ENCODE measurements at regions not wholly inside any gene's neighbourhood (a gene's known extent, or its start where the extent isn't known, plus 50 kb on each side); places are given as distances from the start of the nearest gene placed in this dataset.
A peak's percentile ranks its signal among the peaks of the same experiment; 100 is the strongest.
"Not testable (repeated sequence)": the region's sequence is repeated elsewhere in the genome, so short reads cannot be mapped to it uniquely, and the experiment has no call there.

DNA sequence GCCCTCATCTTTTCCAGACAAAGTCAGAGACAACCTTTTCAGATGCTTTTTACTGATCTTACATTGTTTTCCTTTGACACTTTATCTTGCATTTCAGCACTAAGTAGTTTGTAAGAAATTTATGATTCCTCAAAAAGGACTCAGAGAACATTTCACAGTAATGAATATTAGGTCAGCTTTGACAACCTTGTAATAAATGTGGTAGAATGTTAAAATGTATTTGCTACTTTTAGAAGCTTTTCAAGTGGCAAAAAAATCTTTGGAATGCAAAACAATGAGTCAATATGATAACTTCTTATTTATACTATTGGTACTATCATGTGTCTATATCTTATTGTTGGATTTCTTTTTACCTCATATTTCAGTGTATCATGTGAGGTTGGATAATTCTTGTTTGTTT lies 146.2 kb upstream of the FAT4 start:
- Histone ChIP-seq H3K36me3 (ENCODE audit: control insufficient read depth, insufficient read depth, low read length) (no peaks in the 10 kb centered on the region), H3K27me3 (ENCODE audit: control insufficient read depth, insufficient read depth, low read length) (no peaks in the 10 kb centered on the region), H4K20me1 (ENCODE audit: control insufficient read depth, extremely low read depth, insufficient read depth, low read length) (no peaks in the 10 kb centered on the region), H3K9me3 (ENCODE audit: control insufficient read depth, insufficient read depth, low read depth, low read length) (no peaks in the 10 kb centered on the region), H3K4me3 (replicated peaks in 1 of 4; ENCODE audit: control extremely low read depth in 1 of 4, insufficient read depth in 1 of 4, low read depth in 3 of 4, low read length in 4 of 4) (no peak overlapping the region), H2AFZ (ENCODE audit: low read length) (no peak overlapping the region), H3K9ac (ENCODE audit: insufficient read depth, low read length) (no peak overlapping the region), H3K27ac (ENCODE audit: insufficient read depth, low read length) (no peak overlapping the region), H3K4me2 (ENCODE audit: extremely low read depth, insufficient read depth, low read length) (no peak overlapping the region), H3K4me1 (ENCODE audit: control insufficient read depth, extremely low read depth, insufficient read depth, low read length) (no peaks in the 10 kb centered on the region), H3K79me2 (ENCODE audit: control insufficient read depth, insufficient read depth, low read length) (no peaks in the 10 kb centered on the region)
- no peak for TF ChIP-seq CTCF (conservative IDR thresholded peaks at IDR 0.05 in 1 of 2, IDR thresholded peaks at IDR 0.05 in 1 of 2; ENCODE audit: low read depth in 1 of 2, low read length in 2 of 2)
- no peak for TF ChIP-seq EZH2 (IDR thresholded peaks at IDR 0.05; ENCODE audit: low read length, missing control alignments)
- peak in 1 of 2 donors; percentile 51 for DNase-seq (ENCODE audit: low read depth in 2 of 2)

- H2AFZ ChIP-seq (ENCODE audit: low read length); H3K9ac ChIP-seq (ENCODE audit: insufficient read depth, low read length); H3K27ac ChIP-seq (ENCODE audit: insufficient read depth, low read length); H3K9me3 ChIP-seq (ENCODE audit: control insufficient read depth, insufficient read depth, low read depth, low read length); H3K4me3 ChIP-seq (replicated peaks in 1 of 4; ENCODE audit: control extremely low read depth in 1 of 4, insufficient read depth in 1 of 4, low read depth in 3 of 4, low read length in 4 of 4); H4K20me1 ChIP-seq (ENCODE audit: control insufficient read depth, extremely low read depth, insufficient read depth, low read length); H3K4me2 ChIP-seq (ENCODE audit: extremely low read depth, insufficient read depth, low read length); H3K27me3 ChIP-seq (ENCODE audit: control insufficient read depth, insufficient read depth, low read length); H3K36me3 ChIP-seq (ENCODE audit: control insufficient read depth, insufficient read depth, low read length); DNase-seq (ENCODE audit: low read depth in 2 of 2); H3K4me1 ChIP-seq (ENCODE audit: control insufficient read depth, extremely low read depth, insufficient read depth, low read length); H3K79me2 ChIP-seq (ENCODE audit: control insufficient read depth, insufficient read depth, low read length): not testable (repeated sequence)
Observed at GRCh38 chr4:125166012-125166411, 148.7 kb upstream of the FAT4 start.

GRCh38 chr4:125159001-125159400 lies 155.8 kb upstream of the FAT4 start:
- H3K9ac ChIP-seq (ENCODE audit: insufficient read depth, low read length), result no peak overlapping the region
- H4K20me1 ChIP-seq (ENCODE audit: control insufficient read depth, extremely low read depth, insufficient read depth, low read length), result no peaks in the 10 kb centered on the region
- no peaks in the 10 kb centered on the region for H3K36me3 ChIP-seq (ENCODE audit: control insufficient read depth, insufficient read depth, low read length)
- no peak overlapping the region for H3K27ac ChIP-seq (ENCODE audit: insufficient read depth, low read length)
- TF ChIP-seq CTCF (conservative IDR thresholded peaks at IDR 0.05 in 1 of 2, IDR thresholded peaks at IDR 0.05 in 1 of 2; ENCODE audit: low read depth in 1 of 2, low read length in 2 of 2), result no peak
- no peak for TF ChIP-seq EZH2 (IDR thresholded peaks at IDR 0.05; ENCODE audit: low read length, missing control alignments)
- H3K4me2 ChIP-seq (ENCODE audit: extremely low read depth, insufficient read depth, low read length), result no peak overlapping the region
- H3K4me1 ChIP-seq (ENCODE audit: control insufficient read depth, extremely low read depth, insufficient read depth, low read length), result no peaks in the 10 kb centered on the region
- no peak overlapping the region for H3K4me3 ChIP-seq (replicated peaks in 1 of 4; ENCODE audit: control extremely low read depth in 1 of 4, insufficient read depth in 1 of 4, low read depth in 3 of 4, low read length in 4 of 4)
- H2AFZ ChIP-seq (ENCODE audit: low read length), result no peak overlapping the region
- H3K79me2 ChIP-seq (ENCODE audit: control insufficient read depth, insufficient read depth, low read length), result no peaks in the 10 kb centered on the region
- H3K9me3 ChIP-seq (ENCODE audit: control insufficient read depth, insufficient read depth, low read depth, low read length), result no peaks in the 10 kb centered on the region
- no peak for DNase-seq (ENCODE audit: low read depth in 2 of 2)
- no peaks in the 10 kb centered on the region for H3K27me3 ChIP-seq (ENCODE audit: control insufficient read depth, insufficient read depth, low read length)

DNA sequence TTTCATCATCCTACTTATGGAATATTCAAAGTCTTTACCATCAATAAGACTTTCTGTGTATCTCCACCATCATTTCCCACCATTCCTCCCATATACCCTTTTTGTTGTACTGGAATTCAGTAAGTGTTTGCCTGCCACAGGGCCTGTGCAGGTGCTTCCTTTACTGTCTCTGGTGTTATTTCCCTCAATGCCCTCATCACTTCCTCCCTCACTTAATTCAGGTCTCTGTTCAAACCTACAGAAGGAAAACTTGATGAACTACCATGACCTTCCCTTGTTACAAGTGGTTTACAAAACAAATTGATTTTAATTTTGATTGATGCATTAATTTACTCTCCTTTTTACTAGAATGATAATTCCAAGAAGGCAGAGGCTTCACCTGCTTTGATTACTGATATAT lies 159.5 kb upstream of the FAT4 start:
- no peak for DNase-seq (ENCODE audit: low read depth in 2 of 2)
- Histone ChIP-seq H4K20me1 (ENCODE audit: control insufficient read depth, extremely low read depth, insufficient read depth, low read length) (no peaks in the 10 kb centered on the region), H3K27ac (ENCODE audit: insufficient read depth, low read length) (no peak overlapping the region), H3K9me3 (ENCODE audit: control insufficient read depth, insufficient read depth, low read depth, low read length) (no peaks in the 10 kb centered on the region), H3K9ac (ENCODE audit: insufficient read depth, low read length) (no peak overlapping the region), H3K36me3 (ENCODE audit: control insufficient read depth, insufficient read depth, low read length) (no peaks in the 10 kb centered on the region), H3K4me3 (replicated peaks in 1 of 4; ENCODE audit: control extremely low read depth in 1 of 4, insufficient read depth in 1 of 4, low read depth in 3 of 4, low read length in 4 of 4) (no peak overlapping the region), H3K4me1 (ENCODE audit: control insufficient read depth, extremely low read depth, insufficient read depth, low read length) (no peaks in the 10 kb centered on the region), H3K79me2 (ENCODE audit: control insufficient read depth, insufficient read depth, low read length) (no peaks in the 10 kb centered on the region), H3K27me3 (ENCODE audit: control insufficient read depth, insufficient read depth, low read length) (no peaks in the 10 kb centered on the region), H2AFZ (ENCODE audit: low read length) (no peak overlapping the region), H3K4me2 (ENCODE audit: extremely low read depth, insufficient read depth, low read length) (no peak overlapping the region)
- TF ChIP-seq CTCF (conservative IDR thresholded peaks at IDR 0.05 in 1 of 2, IDR thresholded peaks at IDR 0.05 in 1 of 2; ENCODE audit: low read depth in 1 of 2, low read length in 2 of 2) (no peak), EZH2 (IDR thresholded peaks at IDR 0.05; ENCODE audit: low read length, missing control alignments) (no peak)

Measured in fibroblast of lung (primary cell).